NCI-H526 (cell line): ENCODE measurements at regions not wholly inside any gene's neighbourhood (a gene's known extent, or its start where the extent isn't known, plus 50 kb on each side); places are given as distances from the start of the nearest gene placed in this dataset.
"Not testable (repeated sequence)": the region's sequence is repeated elsewhere in the genome, so short reads cannot be mapped to it uniquely, and the experiment has no call there.

Experiments
- DNase-seq, 2 experiments: peaks; one replicate each; lab custom pipeline; 2025; lab: John Stamatoyannopoulos, UW

DNA sequence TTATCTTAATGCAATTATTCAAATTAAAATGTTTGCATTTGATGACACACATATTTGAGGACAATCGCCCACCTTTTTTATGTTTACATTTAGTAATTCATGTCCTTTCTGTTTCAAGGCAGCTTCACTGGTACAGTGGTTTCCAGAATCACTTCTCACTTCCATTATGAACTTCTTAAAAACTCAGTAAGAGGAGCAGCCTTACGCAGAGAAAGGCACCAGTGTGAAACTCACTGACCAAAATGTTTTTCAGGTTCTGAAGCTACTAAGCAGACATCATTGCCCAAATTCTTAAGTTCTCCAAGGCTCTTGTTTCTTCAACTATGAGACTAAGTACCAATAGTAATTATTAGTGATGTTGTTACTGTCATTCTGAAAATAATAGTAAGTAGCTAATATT lies 353.1 kb upstream of the CXADR start:
- DNase-seq, result no peak

- DNase-seq, result no peak
These were observed 327.2 kb upstream of the CXADR start for GRCh38 chr21:17185674-17186073.

DNA sequence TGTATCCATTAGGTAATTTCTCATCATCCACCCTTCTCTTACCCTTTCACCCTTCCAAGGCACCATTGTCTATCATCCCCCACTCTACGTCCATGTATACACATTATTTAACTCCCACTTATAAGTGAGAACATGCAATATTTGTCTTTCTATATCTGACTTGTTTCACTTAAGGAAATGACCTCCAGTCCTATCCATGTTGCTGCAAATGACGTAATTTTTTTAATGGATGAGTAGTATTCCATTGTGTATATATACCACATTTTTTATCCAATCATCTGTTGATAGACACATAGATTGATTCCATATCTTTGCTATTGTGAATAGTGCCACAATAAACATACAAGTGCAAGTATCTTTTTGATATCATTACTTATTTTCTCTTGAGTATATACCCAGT lies 322.9 kb upstream of the CXADR start:
- no peak for DNase-seq

DNA sequence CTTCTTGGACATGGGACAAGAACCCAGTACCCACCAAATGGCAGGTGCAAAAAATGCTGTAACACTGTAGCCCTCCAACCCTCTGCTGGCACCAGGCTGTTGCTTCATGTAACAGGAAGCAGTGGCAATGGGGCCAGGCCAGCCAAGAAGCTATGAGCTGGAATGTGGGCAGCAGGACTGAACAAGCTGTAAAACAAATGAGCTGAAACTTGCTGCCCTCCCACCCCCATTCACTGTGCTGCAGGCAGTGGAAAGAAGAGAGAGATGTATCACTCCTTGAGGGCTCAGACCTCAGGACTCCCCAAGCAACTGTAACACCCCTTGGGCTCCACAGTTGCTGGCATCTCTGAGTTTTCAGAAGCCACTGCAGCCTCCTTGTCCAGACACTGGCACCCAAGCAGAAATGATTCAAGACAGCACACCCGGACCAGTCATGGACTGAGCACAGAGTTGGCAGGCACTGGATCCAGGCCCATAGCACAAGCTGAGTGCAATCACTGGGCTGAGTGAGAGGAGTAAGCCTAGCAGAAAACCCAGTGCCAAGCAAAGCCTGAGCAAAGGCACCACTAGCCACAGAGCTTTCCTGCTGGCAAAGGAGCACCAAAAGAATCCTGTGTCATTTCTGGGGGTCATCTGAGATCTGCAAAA lies 321.4 kb upstream of the CXADR start:
- no peak for DNase-seq

DNA sequence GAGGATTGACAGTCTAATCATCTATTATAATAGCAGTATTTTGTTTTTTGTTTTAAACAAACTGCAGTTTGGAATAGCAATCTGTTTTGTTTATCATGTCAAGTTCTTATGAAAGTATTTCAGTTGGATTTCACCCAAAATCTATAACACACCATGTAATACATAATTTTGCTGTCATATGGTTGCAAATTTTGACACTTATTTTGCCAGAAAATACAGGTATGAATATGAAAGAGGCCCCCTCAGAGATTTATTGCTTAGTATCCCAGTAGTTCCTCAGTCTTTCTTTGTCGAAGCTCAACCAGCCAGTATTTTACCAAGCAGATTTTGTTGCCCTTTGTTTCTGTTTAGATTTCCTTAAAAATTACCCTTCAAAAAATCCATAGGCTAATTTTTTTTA lies 317.5 kb upstream of the CXADR start:
- DNase-seq, result no peak

GRCh38 chr21:17195976-17196375 lies 316.9 kb upstream of the CXADR start:
- DNase-seq, result peak; percentile 76 to 87

DNA sequence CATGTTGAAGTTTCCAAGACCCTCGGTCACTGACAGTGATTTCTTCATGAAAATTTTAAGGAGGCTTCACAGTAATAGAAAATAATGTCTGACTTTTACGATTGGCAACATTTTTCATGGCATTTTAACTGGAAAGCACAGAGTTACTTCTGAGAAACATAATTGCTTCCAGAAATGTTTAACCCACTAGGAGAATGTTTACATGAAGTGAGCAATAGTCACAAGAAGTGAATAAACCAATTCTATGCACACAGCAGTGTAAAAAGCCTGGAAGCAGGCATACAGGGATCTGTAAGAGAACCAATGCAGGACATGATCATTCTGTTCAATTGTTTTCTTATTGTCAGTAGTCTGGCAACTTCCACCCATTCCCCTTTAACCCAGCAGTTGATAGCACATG lies 316.2 kb upstream of the CXADR start:
- DNase-seq, result no peak

DNA sequence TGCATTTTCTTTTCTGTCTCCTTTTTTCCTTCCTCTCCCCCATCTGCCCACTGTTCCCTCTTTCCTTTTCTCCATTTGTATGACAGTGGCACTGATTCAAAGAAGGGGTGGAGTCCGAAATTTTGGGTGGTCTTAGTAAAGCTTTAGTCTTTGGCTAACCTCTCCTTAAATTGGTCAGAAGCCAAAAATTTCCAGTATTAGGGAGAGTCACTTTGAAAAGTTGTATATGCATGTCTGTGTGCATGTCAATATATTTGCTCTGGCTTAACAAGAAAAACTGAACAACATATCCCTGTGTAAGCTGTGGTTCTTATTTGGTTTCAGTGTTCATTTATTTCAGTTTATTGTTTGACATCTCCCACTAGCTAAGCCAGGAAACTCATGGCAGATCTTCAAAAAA lies 314.8 kb upstream of the CXADR start:
- DNase-seq, result no peak

- DNase-seq, result no peak
These were observed 312.6 kb upstream of the CXADR start for GRCh38 chr21:17200250-17200649.

DNA sequence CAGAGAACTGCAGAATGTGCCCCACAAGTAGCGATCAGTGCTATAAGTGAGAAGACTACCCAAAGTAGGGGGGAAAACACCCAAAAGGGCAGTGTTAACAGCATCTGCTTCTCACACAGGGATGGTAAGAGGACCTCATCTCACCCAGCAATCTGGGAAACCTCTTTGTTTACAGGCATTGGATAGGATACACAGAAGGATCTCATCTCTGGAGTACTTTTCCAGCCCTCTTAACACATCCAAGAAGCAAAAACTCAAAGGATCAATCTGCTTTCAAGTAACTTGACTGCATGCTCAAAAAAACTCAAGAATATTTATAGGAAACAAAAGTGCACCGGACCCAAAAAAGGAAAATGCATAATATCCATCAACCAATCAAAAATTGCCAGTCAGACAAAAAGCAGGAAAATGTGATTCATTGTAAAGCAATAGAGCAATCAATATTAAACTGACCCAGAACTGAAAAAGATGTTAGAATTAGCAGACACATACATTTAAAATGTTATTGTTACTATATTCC lies 311.0 kb upstream of the CXADR start:
- no peak for DNase-seq

- DNase-seq, result no peak
These were observed 298.0 kb upstream of the CXADR start for GRCh38 chr21:17214801-17215200.

- not testable (repeated sequence) for DNase-seq
These were observed 293.8 kb upstream of the CXADR start for GRCh38 chr21:17219050-17219449.

GRCh38 chr21:17231124-17231523 lies 281.7 kb upstream of the CXADR start:
- peak in 1 of 2 experiments; percentile 29 for DNase-seq

- DNase-seq, result no peak
These were observed 281.1 kb upstream of the CXADR start for GRCh38 chr21:17231771-17232170.

GRCh38 chr21:17238468-17238867 lies 274.4 kb upstream of the CXADR start:
- DNase-seq, result no peak

DNA sequence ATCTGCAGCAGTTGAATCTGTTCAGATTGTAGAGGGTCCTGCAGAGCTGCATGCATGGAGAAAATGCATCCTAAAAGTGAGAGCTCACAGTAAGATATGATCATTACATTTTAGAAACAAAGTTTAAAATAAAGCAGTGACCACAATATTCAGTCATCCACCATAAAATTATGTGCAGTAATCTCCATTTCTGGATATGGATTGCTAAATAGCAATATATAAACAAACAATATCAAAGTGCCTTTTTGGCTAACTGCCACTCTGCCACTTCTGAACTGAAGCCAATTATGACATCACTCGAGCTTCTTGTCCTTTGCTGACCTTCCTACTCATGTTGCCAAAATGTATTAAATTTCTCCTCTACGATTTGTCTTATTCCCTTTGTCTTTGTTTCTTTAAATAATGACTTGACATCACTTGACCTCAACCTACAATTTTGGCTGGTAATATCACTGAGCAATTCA lies 262.0 kb upstream of the CXADR start:
- no peak for DNase-seq

DNA sequence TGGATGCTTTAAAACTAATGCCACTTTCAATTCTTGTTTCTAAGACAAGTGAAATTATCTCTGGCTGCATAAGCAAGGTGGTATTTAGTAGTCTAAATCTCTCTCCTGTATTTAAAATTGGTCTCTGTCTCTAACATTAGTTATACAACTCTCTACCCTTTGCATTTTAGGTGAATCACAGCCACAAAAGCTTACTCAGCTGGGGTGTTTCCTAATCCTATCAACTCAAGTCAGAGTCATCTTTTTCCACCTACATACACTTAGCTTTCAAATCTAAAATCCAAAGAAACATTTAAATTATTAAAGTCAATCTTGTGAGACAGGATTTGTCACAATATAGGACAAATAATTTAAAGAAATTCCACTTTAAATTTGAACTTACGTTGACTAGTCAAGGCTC lies 255.1 kb upstream of the CXADR start:
- DNase-seq, result no peak

- DNase-seq, result no peak
These were observed 248.7 kb upstream of the CXADR start for GRCh38 chr21:17264182-17264581.

GRCh38 chr21:17269760-17270159 lies 243.1 kb upstream of the CXADR start:
- DNase-seq, result no peak

- DNase-seq, result peak; percentile 65 to 77
These were observed 242.6 kb upstream of the CXADR start for GRCh38 chr21:17270229-17270628.

DNA sequence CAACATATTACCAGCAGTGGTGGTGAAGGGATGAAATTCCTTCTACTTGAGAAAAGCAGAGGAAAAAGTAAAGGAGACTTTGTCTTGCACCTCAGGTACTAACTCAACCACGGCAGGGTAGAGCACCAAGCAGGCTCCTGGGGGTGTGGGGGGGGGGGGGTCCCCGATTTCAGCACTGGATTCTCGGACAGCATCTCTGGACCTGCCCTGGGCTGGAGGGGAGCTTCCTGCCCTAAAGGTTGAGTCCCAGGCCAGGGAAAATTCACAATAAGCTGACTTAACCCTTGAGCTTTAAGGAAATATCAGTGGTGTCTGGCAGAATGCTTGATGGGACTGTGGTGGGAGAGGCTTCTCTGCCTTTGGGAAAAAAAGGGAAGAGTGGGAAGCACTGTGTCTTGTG lies 233.2 kb upstream of the CXADR start:
- no peak for DNase-seq

- not testable (repeated sequence) for DNase-seq
These were observed 219.8 kb upstream of the CXADR start for GRCh38 chr21:17293016-17293562.

GRCh38 chr21:17295997-17296396 lies 216.8 kb upstream of the CXADR start:
- no peak for DNase-seq

GRCh38 chr21:17299576-17299975 lies 213.3 kb upstream of the CXADR start:
- DNase-seq, result not testable (repeated sequence)
